Neural progenitor cell (in vitro differentiated cells): ENCODE measurements at regions not wholly inside any gene's neighbourhood (a gene's known extent, or its start where the extent isn't known, plus 50 kb on each side); places are given as distances from the start of the nearest gene placed in this dataset.

Experiments used
- DNase-seq: peaks from one replicate; pipeline ENCODE4 v3.0.0-alpha.2; 2016; ENCODE audit warnings: low spot score
- H2AFZ ChIP-seq: fragments of 200-600 bp; sonication (generic); replicated peaks from 2 replicates; pipeline ENCODE4 v1.6.1; 2016; ENCODE audit warnings: antibody characterized with exemption
- H3F3A ChIP-seq: fragments of 200-600 bp; sonication (generic); 2 replicates; pipeline ENCODE4 v1.6.1; 2016; ENCODE audit warnings: antibody characterized with exemption, low read depth
- H3K27ac ChIP-seq: fragments of 200-600 bp; sonication (generic); 2 replicates; pipeline ENCODE4 v1.5.1; 2016; ENCODE audit warnings: mild to moderate bottlenecking
- H3K27me3 ChIP-seq: fragments of 200-600 bp; sonication (generic); 2 replicates; pipeline ENCODE4 v1.6.1; 2016; ENCODE audit warnings: mild to moderate bottlenecking, moderate library complexity
- H3K36me3 ChIP-seq: fragments of 200-600 bp; sonication (generic); 2 replicates; pipeline ENCODE4 v1.5.1; 2016
- H3K4me1 ChIP-seq: fragments of 200-600 bp; sonication (generic); 2 replicates; pipeline ENCODE4 v1.6.1; 2016; ENCODE audit warnings: mixed run types
- H3K4me2 ChIP-seq: fragments of 200-600 bp; sonication (generic); 2 replicates; pipeline ENCODE4 v1.6.1; 2016
- H3K4me3 ChIP-seq: fragments of 200-600 bp; sonication (generic); 2 replicates; pipeline ENCODE4 v1.5.1; 2016
- H3K79me2 ChIP-seq: fragments of 200-600 bp; sonication (generic); 2 replicates; pipeline ENCODE4 v1.6.1; 2016; ENCODE audit warnings: low read depth
- H3K9ac ChIP-seq: fragments of 200-600 bp; sonication (generic); 2 replicates; pipeline ENCODE4 v1.6.1; 2016
- H3K9me3 ChIP-seq: fragments of 200-600 bp; sonication (generic); 2 replicates; pipeline ENCODE4 v1.5.1; 2016; ENCODE audit warnings: low read depth
- H4K20me1 ChIP-seq: fragments of 200-600 bp; sonication (generic); 2 replicates; pipeline ENCODE4 v1.6.1; 2016; ENCODE audit warnings: low read depth
- H3K27ac Mint-ChIP-seq: 3 replicates; pipeline ENCODE4 v1.8.0; 2021; ENCODE audit warnings: mixed read lengths
- H3K27me3 Mint-ChIP-seq: 2 replicates; pipeline ENCODE4 v1.8.0; 2022; ENCODE audit warnings: low read depth, mild to moderate bottlenecking, inconsistent platforms, moderate library complexity, mixed read lengths; ENCODE audit not compliant: insufficient read depth
- H3K36me3 Mint-ChIP-seq: 3 replicates; pipeline ENCODE4 v1.8.0; 2021; ENCODE audit warnings: mixed read lengths
- H3K4me1 Mint-ChIP-seq: 3 replicates; pipeline ENCODE4 v1.8.0; 2021; ENCODE audit warnings: mixed read lengths
- H3K4me3 Mint-ChIP-seq: 3 replicates; pipeline ENCODE4 v1.8.0; 2021; ENCODE audit warnings: mild to moderate bottlenecking, moderate library complexity, mixed read lengths
- H3K9me3 Mint-ChIP-seq: 3 replicates; pipeline ENCODE4 v1.8.0; 2020; ENCODE audit warnings: mixed read lengths
- EZH2 ChIP-seq: fragments of 200-600 bp; sonication (generic); IDR thresholded peaks from 2 replicates; pipeline ENCODE4 v1.6.1; 2017; ENCODE audit warnings: antibody characterized with exemption, mild to moderate bottlenecking, moderate library complexity
- EZH2phosphoT487 ChIP-seq: fragments of 200-600 bp; sonication (generic); IDR thresholded peaks from 2 replicates; pipeline ENCODE4 v1.6.1; 2017; ENCODE audit warnings: antibody characterized with exemption
- TF ChIP-seq, protein P1 (sequence below): fragments of 200-600 bp; sonication (generic); IDR thresholded peaks from 2 replicates; pipeline ENCODE4 v1.5.1; 2017; ENCODE audit warnings: antibody characterized with exemption, mild to moderate bottlenecking

DNA sequence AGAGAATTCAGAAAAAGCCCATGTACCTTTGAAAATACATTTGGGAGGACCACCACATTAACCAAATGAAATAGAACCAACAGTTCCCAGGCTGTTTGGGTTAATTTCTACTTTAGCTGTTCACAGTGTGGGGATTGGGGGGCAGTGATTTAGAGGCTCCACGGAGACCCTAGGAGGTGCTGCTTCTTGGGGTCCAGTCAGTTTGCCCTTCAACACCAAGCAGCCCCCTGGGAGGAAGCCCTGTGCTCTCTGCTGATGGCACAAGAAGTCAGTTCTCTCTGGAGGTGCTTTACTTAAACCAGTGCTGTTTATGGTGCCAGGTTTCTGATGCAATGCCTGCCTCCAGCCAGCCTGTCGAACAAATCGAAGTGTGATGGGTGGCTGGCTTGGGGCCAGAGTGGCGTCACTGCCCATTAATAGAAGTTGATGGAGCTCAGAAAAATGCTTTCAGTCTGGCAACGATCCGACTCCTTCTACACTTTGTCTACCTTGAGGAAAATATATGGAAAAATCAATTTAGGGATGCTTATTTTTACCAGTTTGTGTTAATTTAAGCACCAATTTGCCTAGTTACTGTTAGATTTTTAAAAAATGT, 134.0 kb downstream of the SNX18 start:
- H3K9me3 Mint-ChIP-seq = peaks cover 12% of the 10 kb centered on the region
- H3K4me3 Mint-ChIP-seq = no peak overlapping the region
- no peak overlapping the region for H3K27ac Mint-ChIP-seq
- Histone ChIP-seq H2AFZ (no peak overlapping the region), H3K4me2 (no peak overlapping the region), H3K4me3 (no peak overlapping the region), H3K27me3 (no peaks in the 10 kb centered on the region), H3K4me1 (peaks cover 5% of the 10 kb centered on the region), H3K79me2 (no peaks in the 10 kb centered on the region), H3K36me3 (no peaks in the 10 kb centered on the region), H3F3A (no peaks in the 10 kb centered on the region), H3K27ac (no peak overlapping the region), H3K9ac (no peak overlapping the region), H4K20me1 (no peaks in the 10 kb centered on the region), H3K9me3 (no peaks in the 10 kb centered on the region)
- no peaks in the 10 kb centered on the region for H3K36me3 Mint-ChIP-seq
- peaks cover 12% of the 10 kb centered on the region for H3K4me1 Mint-ChIP-seq
- DNase-seq = no peak
- TF ChIP-seq EZH2phosphoT487 = no peak
- TF ChIP-seq EZH2 = no peak
- TF ChIP-seq, protein P1, sequence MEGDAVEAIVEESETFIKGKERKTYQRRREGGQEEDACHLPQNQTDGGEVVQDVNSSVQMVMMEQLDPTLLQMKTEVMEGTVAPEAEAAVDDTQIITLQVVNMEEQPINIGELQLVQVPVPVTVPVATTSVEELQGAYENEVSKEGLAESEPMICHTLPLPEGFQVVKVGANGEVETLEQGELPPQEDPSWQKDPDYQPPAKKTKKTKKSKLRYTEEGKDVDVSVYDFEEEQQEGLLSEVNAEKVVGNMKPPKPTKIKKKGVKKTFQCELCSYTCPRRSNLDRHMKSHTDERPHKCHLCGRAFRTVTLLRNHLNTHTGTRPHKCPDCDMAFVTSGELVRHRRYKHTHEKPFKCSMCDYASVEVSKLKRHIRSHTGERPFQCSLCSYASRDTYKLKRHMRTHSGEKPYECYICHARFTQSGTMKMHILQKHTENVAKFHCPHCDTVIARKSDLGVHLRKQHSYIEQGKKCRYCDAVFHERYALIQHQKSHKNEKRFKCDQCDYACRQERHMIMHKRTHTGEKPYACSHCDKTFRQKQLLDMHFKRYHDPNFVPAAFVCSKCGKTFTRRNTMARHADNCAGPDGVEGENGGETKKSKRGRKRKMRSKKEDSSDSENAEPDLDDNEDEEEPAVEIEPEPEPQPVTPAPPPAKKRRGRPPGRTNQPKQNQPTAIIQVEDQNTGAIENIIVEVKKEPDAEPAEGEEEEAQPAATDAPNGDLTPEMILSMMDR = no peak
- peaks cover 3% of the 10 kb centered on the region for H3K27me3 Mint-ChIP-seq

DNA sequence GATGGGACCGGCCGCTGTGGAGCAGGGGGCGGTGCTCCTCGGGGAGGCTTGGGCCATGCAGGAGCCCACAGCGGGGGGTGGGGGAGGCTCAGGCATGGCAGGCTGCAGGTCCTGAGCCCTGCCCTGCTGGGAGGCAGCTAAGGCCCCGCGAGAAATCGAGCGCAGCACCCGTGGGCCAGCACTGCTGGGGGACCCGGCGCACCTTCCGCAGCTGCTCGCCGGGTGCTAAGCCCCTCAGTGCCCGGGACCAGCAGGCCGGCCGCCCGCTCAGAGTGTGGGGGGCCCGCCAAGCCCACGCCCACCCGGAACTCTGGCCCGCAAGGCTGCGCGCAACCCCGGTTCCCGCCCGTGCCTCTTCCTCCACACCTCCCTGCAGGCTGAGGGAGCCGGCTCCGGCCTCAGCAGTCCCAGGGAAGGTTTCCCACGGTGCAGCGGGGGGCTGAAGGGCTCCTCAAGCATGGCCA, 131.5 kb downstream of the SNX18 start:
- Histone ChIP-seq H3K4me3 (no peak overlapping the region), H4K20me1 (no peaks in the 10 kb centered on the region), H3F3A (no peaks in the 10 kb centered on the region), H3K4me2 (no peak overlapping the region), H3K9me3 (no peaks in the 10 kb centered on the region), H3K4me1 (peaks cover 18% of the 10 kb centered on the region), H3K9ac (no peak overlapping the region), H3K27ac (no peak overlapping the region), H3K36me3 (no peaks in the 10 kb centered on the region), H3K27me3 (no peaks in the 10 kb centered on the region), H3K79me2 (no peaks in the 10 kb centered on the region), H2AFZ (no peak overlapping the region)
- peaks cover 14% of the 10 kb centered on the region for H3K4me1 Mint-ChIP-seq
- no peaks in the 10 kb centered on the region for H3K36me3 Mint-ChIP-seq
- H3K4me3 Mint-ChIP-seq = no peak overlapping the region
- H3K27me3 Mint-ChIP-seq = peaks cover 2% of the 10 kb centered on the region
- no peak for DNase-seq
- TF ChIP-seq, protein P1 = no peak
- no peak for TF ChIP-seq EZH2
- no peak for TF ChIP-seq EZH2phosphoT487
- peaks cover 12% of the 10 kb centered on the region for H3K9me3 Mint-ChIP-seq
- H3K27ac Mint-ChIP-seq = no peak overlapping the region

DNA sequence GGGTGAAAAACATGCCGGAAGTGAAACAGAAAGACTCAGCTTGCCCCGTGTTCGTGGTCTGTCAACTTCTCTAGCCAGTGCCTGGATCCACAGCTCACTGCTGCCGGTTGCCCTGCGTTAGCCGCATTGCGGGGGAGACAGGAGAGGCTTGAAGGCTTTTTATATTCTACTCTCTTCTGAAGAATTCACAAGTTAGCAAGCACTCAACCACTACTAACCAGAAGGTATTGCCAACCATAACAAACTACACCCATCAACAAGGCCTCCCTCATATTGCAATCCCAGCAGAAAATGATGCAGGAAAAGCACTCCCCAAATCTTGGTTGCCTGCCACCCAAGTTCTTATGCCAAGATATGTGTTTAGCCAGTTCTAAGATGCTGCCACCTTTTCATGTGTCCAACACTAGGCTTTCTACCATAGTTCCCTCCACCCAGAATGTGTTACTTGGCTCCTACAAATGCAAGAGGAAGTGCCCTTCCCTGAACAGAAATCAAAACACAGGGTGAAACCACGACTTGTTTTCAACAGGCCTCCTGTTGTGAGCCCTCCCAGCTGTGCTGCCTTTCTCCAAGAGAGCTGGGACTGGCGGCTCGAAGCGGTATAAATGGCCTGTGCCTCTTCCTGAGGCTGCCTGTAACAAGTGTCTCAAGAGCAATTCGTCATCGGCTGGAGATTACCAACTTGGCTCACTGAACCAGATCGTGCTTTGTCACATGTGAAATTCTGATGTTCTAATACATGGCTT, 129.0 kb downstream of the SNX18 start:
- Histone ChIP-seq H3K27me3 (no peaks in the 10 kb centered on the region), H2AFZ (peak overlapping the region; percentile 84), H4K20me1 (no peaks in the 10 kb centered on the region), H3K79me2 (no peaks in the 10 kb centered on the region), H3K4me1 (peaks cover 18% of the 10 kb centered on the region), H3K27ac (no peak overlapping the region), H3K4me3 (no peak overlapping the region), H3F3A (no peaks in the 10 kb centered on the region), H3K4me2 (peak overlapping the region; percentile 59), H3K36me3 (no peaks in the 10 kb centered on the region), H3K9ac (no peak overlapping the region), H3K9me3 (no peaks in the 10 kb centered on the region)
- peaks cover 2% of the 10 kb centered on the region for H3K27me3 Mint-ChIP-seq
- TF ChIP-seq EZH2 (no peak), EZH2phosphoT487 (no peak)
- TF ChIP-seq, protein P1 = no peak
- no peak overlapping the region for H3K4me3 Mint-ChIP-seq
- H3K36me3 Mint-ChIP-seq = no peaks in the 10 kb centered on the region
- H3K9me3 Mint-ChIP-seq = peaks cover 12% of the 10 kb centered on the region
- peaks cover 14% of the 10 kb centered on the region for H3K4me1 Mint-ChIP-seq
- peak; percentile 64 for DNase-seq
- H3K27ac Mint-ChIP-seq = peak overlapping the region; percentile 39
